ENCODE measurements at regions not wholly inside any gene's neighbourhood (a gene's known extent, or its start where the extent isn't known, plus 50 kb on each side); places are given as distances from the start of the nearest gene placed in this dataset.

- H3K9ac ChIP-seq: no peak overlapping the region
- no peaks in the 10 kb centered on the region for H3K9me2 ChIP-seq
- no peak overlapping the region for H3K4me3 ChIP-seq (ENCODE audit: low read depth in 2 of 2, low read length in 1 of 2)
- H3K27ac ChIP-seq (ENCODE audit: low read depth in 2 of 2, low read length in 1 of 2): no peak overlapping the region
- H4K20me1 ChIP-seq (ENCODE audit: insufficient read depth): no peaks in the 10 kb centered on the region
- H3K79me2 ChIP-seq (ENCODE audit: insufficient read depth): no peaks in the 10 kb centered on the region
- POLR2A ChIA-PET: no interaction called here
- H2AFZ ChIP-seq (ENCODE audit: low read depth): no peak overlapping the region
- H3F3A ChIP-seq (replicated peaks; ENCODE audit: insufficient read depth): no peaks in the 10 kb centered on the region
- CTCF ChIA-PET: no interaction called here
- TF ChIP-seq YY1 (IDR thresholded peaks at IDR 0.05; ENCODE audit: low read depth) (no peak), TEAD4 (IDR thresholded peaks at IDR 0.05; ENCODE audit: borderline replicate concordance, insufficient read depth) (no peak), JUND (IDR thresholded peaks at IDR 0.05) (no peak), ZBTB33 (IDR thresholded peaks at IDR 0.05; ENCODE audit: borderline replicate concordance, low read depth) (no peak), NFIC (IDR thresholded peaks at IDR 0.05; ENCODE audit: borderline replicate concordance) (no peak), NRF1 (IDR thresholded peaks at IDR 0.05; ENCODE audit: low read depth, low read length) (no peak), FOXM1 (IDR thresholded peaks at IDR 0.05; ENCODE audit: low read depth) (no peak)
- TF ChIP-seq, protein P1, sequence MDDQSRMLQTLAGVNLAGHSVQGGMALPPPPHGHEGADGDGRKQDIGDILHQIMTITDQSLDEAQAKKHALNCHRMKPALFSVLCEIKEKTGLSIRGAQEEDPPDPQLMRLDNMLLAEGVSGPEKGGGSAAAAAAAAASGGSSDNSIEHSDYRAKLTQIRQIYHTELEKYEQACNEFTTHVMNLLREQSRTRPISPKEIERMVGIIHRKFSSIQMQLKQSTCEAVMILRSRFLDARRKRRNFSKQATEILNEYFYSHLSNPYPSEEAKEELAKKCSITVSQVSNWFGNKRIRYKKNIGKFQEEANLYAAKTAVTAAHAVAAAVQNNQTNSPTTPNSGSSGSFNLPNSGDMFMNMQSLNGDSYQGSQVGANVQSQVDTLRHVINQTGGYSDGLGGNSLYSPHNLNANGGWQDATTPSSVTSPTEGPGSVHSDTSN (IDR thresholded peaks at IDR 0.05): no peak
- no peaks in the 10 kb centered on the region for H3K27me3 ChIP-seq (ENCODE audit: insufficient read depth)
- no peak for DNase-seq
- H3K4me2 ChIP-seq: no peak overlapping the region
- no peaks in the 10 kb centered on the region for H3K36me3 ChIP-seq (replicated peaks in 1 of 2; ENCODE audit: control insufficient read depth in 1 of 2, insufficient read depth in 2 of 2, low read length in 1 of 2)
- 30% methylated on average over 8 of the region's 12 CpGs for WGBS (ENCODE audit: low lambda C conversion rate)
- no peaks in the 10 kb centered on the region; the same call in 1 of the 2 replicates for H3K9me3 ChIP-seq
- no peaks in the 10 kb centered on the region for H3K4me1 ChIP-seq (ENCODE audit: control insufficient read depth in 1 of 2, insufficient read depth in 2 of 2, low read depth in 1 of 2, low read length in 1 of 2)
Measured at GRCh38 chr2:129716781-129717559, 262.5 kb upstream of the RAB6C start.

- no peaks in the 10 kb centered on the region for H4K20me1 ChIP-seq (ENCODE audit: insufficient read depth)
- POLR2A ChIA-PET: no interaction called here
- TF ChIP-seq REST (IDR thresholded peaks at IDR 0.05; ENCODE audit: low read depth, low read length): no peak
- no peak for TF ChIP-seq NFIC (IDR thresholded peaks at IDR 0.05; ENCODE audit: borderline replicate concordance)
- TF ChIP-seq ZBTB33 (IDR thresholded peaks at IDR 0.05; ENCODE audit: borderline replicate concordance, low read depth): no peak
- TF ChIP-seq FOXM1 (IDR thresholded peaks at IDR 0.05; ENCODE audit: low read depth): no peak
- no peak for TF ChIP-seq NRF1 (IDR thresholded peaks at IDR 0.05; ENCODE audit: low read depth, low read length)
- TF ChIP-seq RXRA (IDR thresholded peaks at IDR 0.05; ENCODE audit: borderline replicate concordance, low read depth): no peak
- TF ChIP-seq FOXJ3 (CRISPR knock-in tag; IDR thresholded peaks at IDR 0.05): no peak
- TF ChIP-seq, protein P1 (IDR thresholded peaks at IDR 0.05): no peak
- TF ChIP-seq EZH2phosphoT487 (IDR thresholded peaks at IDR 0.05; ENCODE audit: borderline replicate concordance, low read depth): no peak
- TF ChIP-seq EP300 (IDR thresholded peaks at IDR 0.05; ENCODE audit: borderline replicate concordance in 1 of 2, low read depth in 1 of 2, low read length in 1 of 2): no peak
- no peak for TF ChIP-seq FOSL2 (IDR thresholded peaks at IDR 0.05; ENCODE audit: borderline replicate concordance, low read depth)
Measured at GRCh38 chr2:129717560-129718130, 261.8 kb upstream of the RAB6C start.

More at GRCh38 chr2:129717560-129718130, 261.8 kb upstream of the RAB6C start:
- CTCF ChIA-PET: interaction anchor here (0.6 kb wide), 1 partner anchor 23 kb away, joined by 3 read pairs; no protein-coding TSS in a partner anchor
- H3F3A ChIP-seq (replicated peaks; ENCODE audit: insufficient read depth): no peaks in the 10 kb centered on the region
- H2AFZ ChIP-seq (ENCODE audit: low read depth): no peak overlapping the region
- no peaks in the 10 kb centered on the region for H3K27me3 ChIP-seq (ENCODE audit: insufficient read depth)
- no peak overlapping the region for H3K4me2 ChIP-seq
- no peak overlapping the region for H3K4me3 ChIP-seq (ENCODE audit: low read depth in 2 of 2, low read length in 1 of 2)
- no peak overlapping the region for H3K9ac ChIP-seq
- no peaks in the 10 kb centered on the region for H3K9me2 ChIP-seq
- H3K79me2 ChIP-seq (ENCODE audit: insufficient read depth): no peaks in the 10 kb centered on the region
- WGBS (ENCODE audit: low lambda C conversion rate): 35% methylated on average over 11 of the region's 11 CpGs
- H3K36me3 ChIP-seq (replicated peaks in 1 of 2; ENCODE audit: control insufficient read depth in 1 of 2, insufficient read depth in 2 of 2, low read length in 1 of 2): no peaks in the 10 kb centered on the region
- no peaks in the 10 kb centered on the region for H3K4me1 ChIP-seq (ENCODE audit: control insufficient read depth in 1 of 2, insufficient read depth in 2 of 2, low read depth in 1 of 2, low read length in 1 of 2)
- H3K9me3 ChIP-seq: no peaks in the 10 kb centered on the region; the same call in 1 of the 2 replicates
- no peak for DNase-seq
- H3K27ac ChIP-seq (ENCODE audit: low read depth in 2 of 2, low read length in 1 of 2): no peak overlapping the region

Data from SK-N-SH (cell line).